ENCODE measurements at regions not wholly inside any gene's neighbourhood (a gene's known extent, or its start where the extent isn't known, plus 50 kb on each side); places are given as distances from the start of the nearest gene placed in this dataset.
"Not testable (repeated sequence)": the region's sequence is repeated elsewhere in the genome, so short reads cannot be mapped to it uniquely, and the experiment has no call there.

- H2BK120ac ChIP-seq (ENCODE audit: low read depth, low read length) = no peak overlapping the region
- H3K4me2 ChIP-seq (ENCODE audit: insufficient read depth, low read length, poor library complexity, severe bottlenecking) = no peak overlapping the region
- H3K23ac ChIP-seq (ENCODE audit: low read depth, low read length, poor library complexity) = no peak overlapping the region
- WGBS, 2 donors (ENCODE audit: extremely low coverage in 2 of 2, insufficient read length in 2 of 2, insufficient replicate concordance in 1 of 2) = no CpG with 5 or more reads among the region's 3 CpGs
- no peak overlapping the region for H4K8ac ChIP-seq (ENCODE audit: low read depth, low read length)
- no peak overlapping the region for H2BK5ac ChIP-seq (ENCODE audit: low read length)
- no peaks in the 10 kb centered on the region for H3K9me3 ChIP-seq (replicated peaks in 1 of 2; ENCODE audit: control insufficient read depth in 2 of 2, insufficient read depth in 1 of 2, low read depth in 1 of 2, low read length in 2 of 2)
- no peak overlapping the region for H3K9ac ChIP-seq (ENCODE audit: low read depth, low read length, poor library complexity)
- no peak overlapping the region for H3K4ac ChIP-seq (ENCODE audit: low read length)
- H2AFZ ChIP-seq (ENCODE audit: low read length) = no peak overlapping the region
- no peak overlapping the region for H4K91ac ChIP-seq (ENCODE audit: low read depth, low read length, poor library complexity)
- no peak overlapping the region for H2BK12ac ChIP-seq (ENCODE audit: low read length)
- no peak overlapping the region for H3K27ac ChIP-seq (replicated peaks; ENCODE audit: low read length)
- H3K14ac ChIP-seq (ENCODE audit: low read length) = no peak overlapping the region
- no peaks in the 10 kb centered on the region for H3K4me1 ChIP-seq (ENCODE audit: control insufficient read depth in 2 of 2, insufficient read depth in 1 of 2, low read depth in 1 of 2, low read length in 2 of 2)
- DNase-seq (ENCODE audit: low spot score) = no peak
- no peaks in the 10 kb centered on the region for H3K27me3 ChIP-seq (ENCODE audit: control insufficient read depth in 3 of 3, insufficient read depth in 3 of 3, low read depth in 1 of 3, low read length in 3 of 3)
- H3K79me1 ChIP-seq (ENCODE audit: low read depth, low read length) = no peaks in the 10 kb centered on the region
- no peak overlapping the region for H2BK15ac ChIP-seq (ENCODE audit: low read length)
- H3K36me3 ChIP-seq (replicated peaks in 1 of 2; ENCODE audit: control insufficient read depth in 2 of 2, insufficient read depth in 2 of 2, low read length in 2 of 2) = no peaks in the 10 kb centered on the region
- no peak overlapping the region for H3K4me3 ChIP-seq (ENCODE audit: low read length in 2 of 2)
- H2AK5ac ChIP-seq (ENCODE audit: low read depth, low read length) = no peak overlapping the region
- H3K18ac ChIP-seq (ENCODE audit: low read length) = no peak overlapping the region
These were observed 1003.3 kb upstream of the COX7C start for GRCh38 chr5:85614489-85614888.

- no peak overlapping the region for H2BK5ac ChIP-seq (ENCODE audit: low read length)
- H3K27ac ChIP-seq (replicated peaks; ENCODE audit: low read length) = no peak overlapping the region
- no peak overlapping the region for H3K9ac ChIP-seq (ENCODE audit: low read depth, low read length, poor library complexity)
- no peak overlapping the region for H2BK120ac ChIP-seq (ENCODE audit: low read depth, low read length)
- H3K4me2 ChIP-seq (ENCODE audit: insufficient read depth, low read length, poor library complexity, severe bottlenecking) = no peak overlapping the region
- H4K91ac ChIP-seq (ENCODE audit: low read depth, low read length, poor library complexity) = no peak overlapping the region
- H3K79me1 ChIP-seq (ENCODE audit: low read depth, low read length) = no peaks in the 10 kb centered on the region
- H3K14ac ChIP-seq (ENCODE audit: low read length) = no peak overlapping the region
- no peak overlapping the region for H3K4ac ChIP-seq (ENCODE audit: low read length)
- H2AFZ ChIP-seq (ENCODE audit: low read length) = no peak overlapping the region
- WGBS, 2 donors (ENCODE audit: extremely low coverage in 2 of 2, insufficient read length in 2 of 2, insufficient replicate concordance in 1 of 2) = no CpG with 5 or more reads among the region's 2 CpGs
- H3K18ac ChIP-seq (ENCODE audit: low read length) = no peak overlapping the region
- no peak overlapping the region for H2AK5ac ChIP-seq (ENCODE audit: low read depth, low read length)
- no peak overlapping the region for H3K4me3 ChIP-seq (ENCODE audit: low read length in 2 of 2)
- H2BK15ac ChIP-seq (ENCODE audit: low read length) = no peak overlapping the region
- H3K9me3 ChIP-seq (replicated peaks in 1 of 2; ENCODE audit: control insufficient read depth in 2 of 2, insufficient read depth in 1 of 2, low read depth in 1 of 2, low read length in 2 of 2) = no peaks in the 10 kb centered on the region
- no peak for DNase-seq (ENCODE audit: low spot score)
- H2BK12ac ChIP-seq (ENCODE audit: low read length) = no peak overlapping the region
- no peak overlapping the region for H4K8ac ChIP-seq (ENCODE audit: low read depth, low read length)
- H3K4me1 ChIP-seq (ENCODE audit: control insufficient read depth in 2 of 2, insufficient read depth in 1 of 2, low read depth in 1 of 2, low read length in 2 of 2) = no peaks in the 10 kb centered on the region
- H3K23ac ChIP-seq (ENCODE audit: low read depth, low read length, poor library complexity) = no peak overlapping the region
- H3K36me3 ChIP-seq (replicated peaks in 1 of 2; ENCODE audit: control insufficient read depth in 2 of 2, insufficient read depth in 2 of 2, low read length in 2 of 2) = no peaks in the 10 kb centered on the region
- no peaks in the 10 kb centered on the region for H3K27me3 ChIP-seq (ENCODE audit: control insufficient read depth in 3 of 3, insufficient read depth in 3 of 3, low read depth in 1 of 3, low read length in 3 of 3)
These were observed 996.1 kb upstream of the COX7C start for GRCh38 chr5:85621668-85622067.

- H2BK15ac ChIP-seq (ENCODE audit: low read length) = no peak overlapping the region
- no peak overlapping the region for H2AK5ac ChIP-seq (ENCODE audit: low read depth, low read length)
- no peak for DNase-seq (ENCODE audit: low spot score)
- H3K9me3 ChIP-seq (replicated peaks in 1 of 2; ENCODE audit: control insufficient read depth in 2 of 2, insufficient read depth in 1 of 2, low read depth in 1 of 2, low read length in 2 of 2) = no peaks in the 10 kb centered on the region
- no peak overlapping the region for H3K4me2 ChIP-seq (ENCODE audit: insufficient read depth, low read length, poor library complexity, severe bottlenecking)
- no peak overlapping the region for H3K4me3 ChIP-seq (ENCODE audit: low read length in 2 of 2)
- no peaks in the 10 kb centered on the region for H3K79me1 ChIP-seq (ENCODE audit: low read depth, low read length)
- H4K91ac ChIP-seq (ENCODE audit: low read depth, low read length, poor library complexity) = no peak overlapping the region
- H3K4ac ChIP-seq (ENCODE audit: low read length) = no peak overlapping the region
- H3K4me1 ChIP-seq (ENCODE audit: control insufficient read depth in 2 of 2, insufficient read depth in 1 of 2, low read depth in 1 of 2, low read length in 2 of 2) = no peaks in the 10 kb centered on the region
- no peak overlapping the region for H3K9ac ChIP-seq (ENCODE audit: low read depth, low read length, poor library complexity)
- H2AFZ ChIP-seq (ENCODE audit: low read length) = no peak overlapping the region
- no peak overlapping the region for H2BK120ac ChIP-seq (ENCODE audit: low read depth, low read length)
- no peak overlapping the region for H3K18ac ChIP-seq (ENCODE audit: low read length)
- no peak overlapping the region for H4K8ac ChIP-seq (ENCODE audit: low read depth, low read length)
- no peaks in the 10 kb centered on the region for H3K36me3 ChIP-seq (replicated peaks in 1 of 2; ENCODE audit: control insufficient read depth in 2 of 2, insufficient read depth in 2 of 2, low read length in 2 of 2)
- no peaks in the 10 kb centered on the region for H3K27me3 ChIP-seq (ENCODE audit: control insufficient read depth in 3 of 3, insufficient read depth in 3 of 3, low read depth in 1 of 3, low read length in 3 of 3)
- H2BK12ac ChIP-seq (ENCODE audit: low read length) = no peak overlapping the region
- H3K14ac ChIP-seq (ENCODE audit: low read length) = no peak overlapping the region
- no peak overlapping the region for H3K23ac ChIP-seq (ENCODE audit: low read depth, low read length, poor library complexity)
- no peak overlapping the region for H2BK5ac ChIP-seq (ENCODE audit: low read length)
- no peak overlapping the region for H3K27ac ChIP-seq (replicated peaks; ENCODE audit: low read length)
These were observed 989.6 kb upstream of the COX7C start for GRCh38 chr5:85628153-85628552.

DNA sequence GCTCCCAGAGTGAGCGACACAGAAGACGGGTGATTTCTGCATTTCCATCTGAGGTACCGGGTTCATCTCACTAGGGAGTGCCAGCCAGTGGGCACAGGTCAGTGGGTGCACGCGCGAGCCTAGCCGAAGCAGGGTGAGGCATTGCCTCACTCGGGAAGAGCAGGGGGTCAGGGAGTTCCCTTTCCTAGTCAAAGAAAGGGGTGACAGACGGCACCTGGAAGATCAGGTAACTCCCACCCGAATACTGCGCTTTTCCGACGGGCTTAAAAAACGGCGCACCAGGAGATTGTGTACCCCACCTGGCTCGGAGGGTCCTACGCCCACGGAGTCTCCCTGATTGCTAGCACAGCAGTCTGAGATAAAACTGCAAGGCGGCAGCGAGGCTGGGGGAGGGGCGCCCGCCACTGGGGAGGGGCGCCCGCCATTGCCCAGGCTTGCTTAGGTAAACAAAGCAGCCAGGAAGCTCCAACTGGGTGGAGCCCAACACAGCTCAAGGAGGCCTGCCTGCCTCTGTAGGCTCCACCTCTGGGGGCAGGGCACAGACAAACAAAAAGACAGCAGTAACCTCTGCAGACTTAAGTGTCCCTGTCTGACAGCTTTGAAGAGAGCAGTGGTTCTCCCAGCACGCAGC lies 979.1 kb upstream of the COX7C start:
- H3K9me3 ChIP-seq (replicated peaks in 1 of 2; ENCODE audit: control insufficient read depth in 2 of 2, insufficient read depth in 1 of 2, low read depth in 1 of 2, low read length in 2 of 2); H3K9ac ChIP-seq (ENCODE audit: low read depth, low read length, poor library complexity); H3K79me1 ChIP-seq (ENCODE audit: low read depth, low read length); H4K91ac ChIP-seq (ENCODE audit: low read depth, low read length, poor library complexity); H4K8ac ChIP-seq (ENCODE audit: low read depth, low read length); H2AK5ac ChIP-seq (ENCODE audit: low read depth, low read length); H3K23ac ChIP-seq (ENCODE audit: low read depth, low read length, poor library complexity); H3K4ac ChIP-seq (ENCODE audit: low read length); H3K36me3 ChIP-seq (replicated peaks in 1 of 2; ENCODE audit: control insufficient read depth in 2 of 2, insufficient read depth in 2 of 2, low read length in 2 of 2); H2BK5ac ChIP-seq (ENCODE audit: low read length); DNase-seq (ENCODE audit: low spot score); H2BK15ac ChIP-seq (ENCODE audit: low read length); H2AFZ ChIP-seq (ENCODE audit: low read length); H3K4me2 ChIP-seq (ENCODE audit: insufficient read depth, low read length, poor library complexity, severe bottlenecking); H3K4me1 ChIP-seq (ENCODE audit: control insufficient read depth in 2 of 2, insufficient read depth in 1 of 2, low read depth in 1 of 2, low read length in 2 of 2); H3K14ac ChIP-seq (ENCODE audit: low read length); H2BK12ac ChIP-seq (ENCODE audit: low read length); H3K4me3 ChIP-seq (ENCODE audit: low read length in 2 of 2); H3K27me3 ChIP-seq (ENCODE audit: control insufficient read depth in 3 of 3, insufficient read depth in 3 of 3, low read depth in 1 of 3, low read length in 3 of 3); H3K18ac ChIP-seq (ENCODE audit: low read length); H3K27ac ChIP-seq (replicated peaks; ENCODE audit: low read length); H2BK120ac ChIP-seq (ENCODE audit: low read depth, low read length): not testable (repeated sequence)
- WGBS, 2 donors (ENCODE audit: extremely low coverage in 2 of 2, insufficient read length in 2 of 2, insufficient replicate concordance in 1 of 2) = no CpG with 5 or more reads among the region's 25 CpGs

All from neuronal stem cell (in vitro differentiated cells).